B cell (primary cell): ENCODE measurements at regions not wholly inside any gene's neighbourhood (a gene's known extent, or its start where the extent isn't known, plus 50 kb on each side); places are given as distances from the start of the nearest gene placed in this dataset.

Experiments
- ATAC-seq: fragments of 200-7000 bp; cut with Tn5 transposase; one replicate; pipeline ENCODE4 v1.10.0; 2021; ENCODE audit warnings: low read depth, mild to moderate bottlenecking, moderate number of reproducible peaks, moderate library complexity
- CTCF ChIA-PET: fragments of 350-600 bp; sonication (Branson Sonifier 250); formaldehyde crosslinking; loops from one replicate; lab custom pipeline; 2021; ENCODE audit warnings: antibody characterized with exemption, inconsistent platforms; lab: Charles Lee
- POLR2A ChIA-PET: fragments of 350-600 bp; sonication (Branson Sonifier 250); formaldehyde crosslinking; loops from one replicate; lab custom pipeline; 2021; ENCODE audit warnings: antibody characterized with exemption; lab: Charles Lee
- DNase-seq: peaks from one replicate; pipeline ENCODE4 v3.0.0; 2013
- H2AFZ ChIP-seq: 2 replicates; pipeline ENCODE4 v1.6.1; 2012; ENCODE audit warnings: mild to moderate bottlenecking, low read depth, low read length; ENCODE audit not compliant: insufficient read depth, poor library complexity, severe bottlenecking
- H3K27ac ChIP-seq, 2 donors: 1 replicate in 1 of 2; 2 replicates in 1 of 2; pipeline ENCODE4 v1.5.1; 2012 to 2013; ENCODE audit warnings: low read length in 2 of 2, mild to moderate bottlenecking in 2 of 2, moderate library complexity in 1 of 2
- H3K27me3 ChIP-seq, 4 experiments: fragments of 200-600 bp in 1 of 4; sonication (generic) in 1 of 4; replicated peaks in 1 of 4; 1 replicate in 2 of 4; 2 replicates in 2 of 4; pipeline versions ENCODE4 v1.6.1 to v1.7.0; 2013 to 2016; ENCODE audit warnings: low read length in 3 of 4, mild to moderate bottlenecking in 2 of 4, mixed read lengths in 1 of 4, moderate library complexity in 1 of 4; ENCODE audit not compliant: insufficient read depth in 4 of 4, control insufficient read depth in 3 of 4; ENCODE audit errors: control extremely low read depth in 1 of 4
- H3K36me3 ChIP-seq, 2 experiments: replicated peaks in 1 of 2; 1 replicate in 1 of 2; 2 replicates in 1 of 2; pipeline versions ENCODE4 v1.6.1 to v1.7.1; 2013; ENCODE audit warnings: low read length in 1 of 2; ENCODE audit not compliant: insufficient read depth in 2 of 2, control insufficient read depth in 1 of 2; ENCODE audit errors: control extremely low read depth in 1 of 2, extremely low read depth in 1 of 2
- H3K4me1 ChIP-seq, 2 donors: fragments of 200-600 bp in 1 of 2; sonication (generic) in 1 of 2; 1 replicate in 1 of 2; 2 replicates in 1 of 2; pipeline versions ENCODE4 v1.5.1 to v1.6.1; 2013 to 2017; ENCODE audit warnings: low read length in 2 of 2; ENCODE audit not compliant: control insufficient read depth in 2 of 2, insufficient read depth in 2 of 2
- H3K4me2 ChIP-seq: replicated peaks from 2 replicates; pipeline ENCODE3; 2012; ENCODE audit warnings: mild to moderate bottlenecking, low read depth, low read length; ENCODE audit not compliant: poor library complexity, severe bottlenecking
- H3K4me3 ChIP-seq, 5 experiments: fragments of 200-600 bp in 1 of 5; sonication (generic) in 1 of 5; 1 replicate in 3 of 5; 2 replicates in 2 of 5; pipeline versions ENCODE4 v1.5.1 to v1.7.0; 2011 to 2016; ENCODE audit warnings: low read length in 4 of 5, mild to moderate bottlenecking in 4 of 5, low read depth in 2 of 5, control low read depth in 1 of 5, moderate library complexity in 1 of 5; ENCODE audit not compliant: insufficient read depth in 1 of 5; ENCODE audit errors: control extremely low read depth in 1 of 5, extremely low read depth in 1 of 5
- H3K79me2 ChIP-seq: fragments of 200-600 bp; sonication (generic); one replicate; pipeline ENCODE4 v1.6.0; 2016; ENCODE audit warnings: low read length; ENCODE audit not compliant: control insufficient read depth, insufficient read depth
- H3K9ac ChIP-seq: fragments of 200-600 bp; sonication (generic); 2 replicates; pipeline ENCODE4 v1.6.1; 2017; ENCODE audit warnings: mild to moderate bottlenecking, low read length, moderate library complexity
- H3K9me3 ChIP-seq, 3 donors: one replicate each; pipeline versions ENCODE4 v1.6.1 to v1.7.1; 2013; ENCODE audit warnings: low read length in 2 of 3; ENCODE audit not compliant: control insufficient read depth in 2 of 3, insufficient read depth in 1 of 3; ENCODE audit errors: control extremely low read depth in 1 of 3
- H4K20me1 ChIP-seq: 2 replicates; pipeline ENCODE4 v1.6.0; 2012; ENCODE audit warnings: mild to moderate bottlenecking, low read length; ENCODE audit not compliant: insufficient read depth, control insufficient read depth, poor library complexity, severe bottlenecking
- H3K27ac Mint-ChIP-seq: one replicate; pipeline ENCODE4 v1.8.0; 2021; ENCODE audit warnings: mixed read lengths
- H3K27me3 Mint-ChIP-seq: one replicate; pipeline ENCODE4 v1.8.0; 2021; ENCODE audit warnings: mixed read lengths
- H3K4me1 Mint-ChIP-seq: one replicate; pipeline ENCODE4 v1.8.0; 2021; ENCODE audit warnings: mixed read lengths
- H3K4me3 Mint-ChIP-seq: one replicate; pipeline ENCODE4 v1.8.0; 2021; ENCODE audit warnings: mixed read lengths
- H3K9me3 Mint-ChIP-seq: one replicate; pipeline ENCODE4 v1.8.0; 2022; ENCODE audit warnings: mixed read lengths; ENCODE audit not compliant: insufficient read depth
- CTCF ChIP-seq: fragments of 200-600 bp; IDR thresholded peaks from one replicate; pipeline ENCODE4 v1.8.0; 2022; ENCODE audit warnings: antibody characterized with exemption, mild to moderate bottlenecking
- EZH2 ChIP-seq: IDR thresholded peaks from 2 replicates; pipeline ENCODE4 v1.6.1; 2012; ENCODE audit warnings: borderline replicate concordance, low read depth, mild to moderate bottlenecking, moderate library complexity, low read length; ENCODE audit not compliant: insufficient read depth, poor library complexity, severe bottlenecking
- WGBS: methylation state at CpG from one replicate; pipeline ENCODE4 v1.1.5; 2013; ENCODE audit warnings: missing lambda C conversion rate; ENCODE audit not compliant: insufficient coverage; 5-methylcytosine and 5-hydroxymethylcytosine counted together
- intact Hi-C: fragments of 100-400 bp; cut with micrococcal nuclease; formaldehyde crosslinking; loops from one replicate; pipeline ENCODE4 v1.10.0; 2022

- Histone ChIP-seq H2AFZ (no peak overlapping the region), H3K79me2 (no peaks in the 10 kb centered on the region), H3K4me2 (no peak overlapping the region), H3K9me3 (no peaks in the 10 kb centered on the region), H3K27me3 (no peaks in the 10 kb centered on the region), H3K4me1 (no peaks in the 10 kb centered on the region), H3K4me3 (no peak overlapping the region), H3K27ac (no peak overlapping the region), H3K36me3 (no peaks in the 10 kb centered on the region), H4K20me1 (no peaks in the 10 kb centered on the region), H3K9ac (no peak overlapping the region)
- H3K27me3 Mint-ChIP-seq, result no peaks in the 10 kb centered on the region
- intact Hi-C loops, result no loop called here
- no peaks in the 10 kb centered on the region for H3K4me1 Mint-ChIP-seq
- TF ChIP-seq EZH2 (no peak), CTCF (no peak)
- DNase-seq (no peak), ATAC-seq (no peak)
- H3K9me3 Mint-ChIP-seq, result peaks cover 2% of the 10 kb centered on the region
- CTCF ChIA-PET, result no interaction called here
- POLR2A ChIA-PET, result no interaction called here
- no peak overlapping the region for H3K27ac Mint-ChIP-seq
- WGBS, result no CpG with 5 or more reads among the region's 1 CpG
- H3K4me3 Mint-ChIP-seq, result no peak overlapping the region
These were observed 326.9 kb upstream of the DNAJC19 start for GRCh38 chr3:181316482-181316881.

- H3K9me3 Mint-ChIP-seq, result no peaks in the 10 kb centered on the region
- H3K4me3 Mint-ChIP-seq, result no peak overlapping the region
- Histone ChIP-seq H3K36me3 (no peaks in the 10 kb centered on the region), H3K79me2 (no peaks in the 10 kb centered on the region), H3K27me3 (no peaks in the 10 kb centered on the region), H3K4me2 (no peak overlapping the region), H3K4me3 (no peak overlapping the region), H2AFZ (no peak overlapping the region), H3K27ac (no peak overlapping the region), H3K9me3 (no peaks in the 10 kb centered on the region), H4K20me1 (no peaks in the 10 kb centered on the region), H3K4me1 (no peaks in the 10 kb centered on the region), H3K9ac (no peak overlapping the region)
- DNase-seq, result no peak
- ChIA-PET CTCF (no interaction called here), POLR2A (no interaction called here)
- no peaks in the 10 kb centered on the region for H3K27me3 Mint-ChIP-seq
- ATAC-seq, result no peak
- TF ChIP-seq EZH2, result no peak
- intact Hi-C loops, result no loop called here
- 69% methylated on average over 5 of the region's 5 CpGs for WGBS
- no peak overlapping the region for H3K27ac Mint-ChIP-seq
- no peaks in the 10 kb centered on the region for H3K4me1 Mint-ChIP-seq
These were observed 323.8 kb upstream of the DNAJC19 start for GRCh38 chr3:181313335-181313734.
